ENCODE measurements at regions not wholly inside any gene's neighbourhood (a gene's known extent, or its start where the extent isn't known, plus 50 kb on each side); places are given as distances from the start of the nearest gene placed in this dataset.

DNA sequence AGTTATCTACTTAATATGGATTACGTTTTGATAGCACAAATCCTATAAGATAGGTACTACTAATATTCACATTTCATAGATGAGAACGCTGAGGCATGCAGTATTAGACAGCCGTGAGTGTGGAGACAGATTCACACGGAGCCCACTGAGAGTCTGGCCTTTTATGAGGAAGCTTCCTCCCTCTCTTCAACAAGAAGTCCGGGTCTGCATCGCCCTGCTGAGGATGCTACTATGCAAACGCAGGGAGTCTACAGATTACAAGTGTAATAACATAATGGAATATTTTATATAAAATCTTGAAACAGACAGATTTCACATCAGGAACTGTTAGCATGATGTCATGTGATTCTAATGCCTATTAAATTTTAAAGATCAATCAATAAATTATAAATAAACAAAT is 255.9 kb upstream of the GLI3 start:
- DNase-seq (ENCODE audit: low spot score), result no peak

DNA sequence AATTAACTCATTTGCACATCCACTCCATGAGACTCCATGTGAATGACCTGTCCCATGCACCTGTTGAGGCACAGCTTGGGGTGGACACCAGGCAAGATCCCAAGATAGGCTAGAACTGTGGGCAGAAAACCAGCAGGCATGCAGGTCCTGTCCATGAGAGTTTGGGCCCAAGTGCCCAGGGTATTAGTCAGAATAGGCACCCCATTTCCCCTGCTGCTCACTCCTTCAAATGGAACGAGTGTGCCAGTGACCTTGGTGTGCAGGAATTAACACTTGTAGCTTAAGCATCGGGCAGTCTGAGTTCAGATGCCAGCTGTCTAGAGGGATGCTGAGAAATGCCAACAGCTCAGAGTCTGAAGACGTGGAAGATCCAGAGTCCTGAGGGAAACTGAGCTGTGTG is 254.1 kb upstream of the GLI3 start:
- no peak for DNase-seq (ENCODE audit: low spot score)

DNA sequence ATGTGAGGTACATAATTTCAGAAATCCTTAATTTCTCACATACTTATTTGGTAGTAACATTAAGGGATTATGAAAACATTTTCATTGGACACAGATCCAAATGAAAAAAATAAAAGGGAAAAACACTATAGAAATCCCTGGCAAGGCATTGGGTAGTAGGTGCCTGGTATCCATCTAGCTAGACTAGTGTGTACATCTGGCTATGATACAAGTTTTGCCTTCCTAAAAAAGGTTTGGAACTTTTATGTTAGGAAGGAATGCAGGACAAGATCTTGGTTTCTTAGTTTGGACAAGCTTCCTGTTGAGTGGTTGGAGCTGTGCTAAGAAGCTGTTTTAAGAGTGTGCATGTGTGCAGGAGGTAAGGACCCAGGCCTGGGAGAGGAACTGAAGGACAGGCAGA is 252.3 kb upstream of the GLI3 start:
- no peak for DNase-seq (ENCODE audit: low spot score)

DNA sequence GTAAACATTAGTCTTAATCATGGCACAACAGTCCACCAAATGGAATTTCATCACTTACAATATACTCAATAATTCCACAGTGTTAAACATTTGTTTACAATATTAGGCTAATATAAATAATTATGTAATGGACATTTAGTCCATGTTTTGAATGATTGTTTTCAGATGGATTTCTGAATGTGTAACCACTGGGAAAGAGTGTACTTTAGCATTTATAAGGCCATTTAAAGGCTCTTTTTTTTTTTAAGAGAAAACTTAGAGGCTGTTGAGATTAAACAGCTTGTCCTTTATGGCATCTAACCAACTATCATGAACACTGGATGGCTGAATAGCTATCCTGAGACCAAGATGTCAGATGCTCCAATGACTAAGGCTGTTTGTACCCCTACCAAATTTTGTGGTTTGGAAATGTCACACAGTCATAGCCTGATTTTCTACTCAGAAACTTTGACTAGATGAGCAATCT is 248.3 kb upstream of the GLI3 start:
- no peak for DNase-seq (ENCODE audit: low spot score)

DNA sequence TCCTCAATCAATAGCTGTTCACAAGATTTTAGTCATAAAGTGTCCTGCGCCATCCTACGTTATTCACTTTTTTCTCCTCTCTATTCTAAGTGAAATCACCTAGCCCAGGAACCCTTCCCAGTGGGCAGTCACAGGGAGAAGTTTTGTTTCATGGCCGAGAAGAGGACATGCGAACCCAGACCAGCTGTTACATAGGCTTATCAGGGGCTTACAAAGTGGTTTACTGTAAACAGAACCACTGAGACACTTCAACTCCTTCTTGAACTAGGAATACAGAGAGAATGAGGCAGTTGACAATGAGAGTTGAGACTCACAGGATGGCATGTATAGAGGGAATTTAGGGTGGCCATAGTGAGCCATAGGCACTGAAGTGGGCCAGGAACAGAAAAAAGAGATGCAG is 246.9 kb upstream of the GLI3 start:
- no peak for DNase-seq (ENCODE audit: low spot score)

DNA sequence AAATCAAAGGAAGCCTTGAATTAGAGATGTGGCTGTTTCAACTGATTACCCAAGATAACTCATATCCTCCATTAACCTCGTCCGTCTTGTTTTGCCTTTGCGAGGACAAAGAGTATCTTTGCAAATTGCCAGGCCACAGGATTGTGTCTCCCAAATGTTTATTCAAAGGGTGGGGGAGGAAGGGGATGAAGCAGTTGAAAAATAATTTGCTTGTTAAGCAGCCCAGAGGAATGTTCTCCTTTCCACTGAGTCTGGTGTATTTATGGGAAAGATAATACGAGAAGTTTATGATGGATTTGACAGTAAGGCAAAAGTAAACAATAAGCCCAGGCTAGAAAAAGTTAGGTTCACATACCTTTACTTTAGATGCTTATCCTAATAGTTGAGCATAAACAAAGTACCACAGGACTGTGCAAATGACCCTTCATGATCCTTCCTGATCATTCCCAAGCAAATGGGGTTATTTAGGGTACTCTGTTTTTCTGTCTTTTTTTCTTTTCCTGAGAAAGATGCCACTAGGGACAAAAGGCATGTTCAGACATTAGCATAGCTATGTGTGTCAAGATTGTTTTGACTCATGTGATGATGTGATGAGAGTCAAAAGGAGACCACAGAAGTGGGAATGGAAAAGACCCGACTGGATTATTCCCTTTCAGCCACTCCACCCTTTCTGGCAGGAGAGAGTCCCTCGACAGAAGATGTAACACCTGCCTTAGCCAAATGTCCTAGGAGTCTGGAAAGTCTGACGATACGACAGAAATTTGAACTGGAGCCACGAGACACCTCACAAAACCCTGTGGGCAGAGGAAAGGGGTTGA is 243.0 kb upstream of the GLI3 start:
- no peak for DNase-seq (ENCODE audit: low spot score)

DNA sequence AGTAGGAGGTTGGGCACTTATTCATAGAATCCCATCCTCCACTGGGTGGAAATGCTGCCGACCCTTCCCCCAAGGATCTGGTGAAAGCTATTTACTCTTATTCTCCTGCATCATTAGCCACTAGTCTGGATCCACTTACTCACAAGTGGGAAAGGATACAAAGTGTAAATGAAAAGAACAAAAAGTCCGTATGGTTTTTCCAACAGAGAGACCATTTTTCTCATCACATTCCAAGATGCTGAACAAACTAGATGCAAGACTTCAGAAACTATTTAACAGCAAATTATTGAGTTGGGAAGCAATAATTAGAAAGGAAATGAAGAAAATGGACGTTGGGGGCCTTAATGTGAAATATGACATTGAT is 242.4 kb upstream of the GLI3 start:
- no peak for DNase-seq (ENCODE audit: low spot score)

DNA sequence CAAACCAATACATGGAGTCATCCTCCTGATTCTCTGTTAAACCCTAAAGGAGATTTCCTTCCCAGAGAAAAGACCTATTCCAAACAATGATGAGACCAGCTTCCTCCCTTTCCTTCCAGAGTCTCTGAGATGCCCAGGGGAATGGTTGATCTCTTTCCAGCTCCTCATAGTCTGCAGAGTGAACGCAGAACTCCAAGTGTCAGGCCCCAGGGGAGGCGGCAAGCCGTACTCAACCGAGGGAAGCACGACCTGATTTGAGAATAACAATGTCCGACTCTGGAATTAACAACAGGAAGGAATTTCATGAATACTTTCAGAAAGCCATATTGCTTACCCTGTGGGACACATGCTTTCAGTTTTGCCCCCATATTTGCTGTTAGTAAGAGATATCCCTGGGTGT is 241.7 kb upstream of the GLI3 start:
- DNase-seq (ENCODE audit: low spot score), result no peak

DNA sequence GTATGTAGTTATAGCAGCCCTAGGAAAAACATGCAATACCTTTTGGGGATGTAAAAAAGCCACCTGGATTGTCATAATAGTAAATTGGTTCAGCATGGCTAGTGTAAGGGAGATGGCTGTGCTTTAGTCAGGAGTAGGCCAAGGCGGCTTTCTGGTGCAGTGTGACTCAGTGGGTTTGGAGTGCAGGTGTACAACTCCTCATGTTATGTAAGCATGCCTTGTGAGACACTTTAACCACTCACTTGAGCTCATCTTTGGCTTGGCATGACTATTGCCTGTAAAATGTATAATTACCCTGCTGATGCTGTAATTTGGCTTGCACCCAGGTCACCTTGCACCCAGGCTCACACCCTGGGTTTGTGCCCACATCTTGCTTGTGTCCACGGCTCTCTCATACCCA is 239.2 kb upstream of the GLI3 start:
- DNase-seq (ENCODE audit: low spot score), result peak; percentile 2

DNA sequence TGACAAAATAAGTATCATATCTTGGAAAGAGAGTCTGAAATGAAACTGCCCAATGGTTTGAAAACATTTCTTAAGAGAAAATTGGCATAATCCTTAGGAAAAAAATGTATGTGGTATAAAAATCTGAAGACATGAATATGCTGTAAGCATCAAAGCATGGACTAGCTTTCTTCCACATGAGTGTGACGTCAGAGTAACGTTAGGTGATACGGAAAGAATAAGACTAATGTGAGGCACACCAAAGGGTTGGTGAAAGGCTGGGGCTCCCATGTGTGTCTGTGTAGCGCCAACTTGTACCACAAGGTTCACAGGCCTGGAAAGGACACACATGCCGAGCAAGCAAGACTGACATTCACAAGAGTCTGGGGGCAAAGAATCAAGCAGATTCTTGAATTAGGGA is 238.1 kb upstream of the GLI3 start:
- no peak for DNase-seq (ENCODE audit: low spot score)

DNA sequence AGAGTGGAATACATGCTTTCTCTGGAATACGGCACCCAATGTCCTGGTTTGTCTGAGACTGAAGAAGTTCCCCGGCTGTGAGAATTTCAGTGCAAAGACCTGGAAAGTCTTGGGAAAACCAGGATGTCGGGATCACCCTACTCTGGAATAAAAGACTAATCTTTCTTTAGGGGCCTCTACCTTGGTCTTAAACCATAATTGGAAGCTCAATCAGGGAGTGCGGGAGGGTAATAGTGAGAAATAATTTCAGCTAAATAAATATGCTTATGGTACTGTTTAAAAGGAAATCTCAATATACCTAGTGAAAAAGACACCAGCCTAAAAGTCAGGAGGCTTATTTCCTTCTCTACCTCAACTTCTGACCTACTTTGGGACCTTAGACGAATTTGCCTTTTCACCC is 236.1 kb upstream of the GLI3 start:
- no peak for DNase-seq (ENCODE audit: low spot score)

DNA sequence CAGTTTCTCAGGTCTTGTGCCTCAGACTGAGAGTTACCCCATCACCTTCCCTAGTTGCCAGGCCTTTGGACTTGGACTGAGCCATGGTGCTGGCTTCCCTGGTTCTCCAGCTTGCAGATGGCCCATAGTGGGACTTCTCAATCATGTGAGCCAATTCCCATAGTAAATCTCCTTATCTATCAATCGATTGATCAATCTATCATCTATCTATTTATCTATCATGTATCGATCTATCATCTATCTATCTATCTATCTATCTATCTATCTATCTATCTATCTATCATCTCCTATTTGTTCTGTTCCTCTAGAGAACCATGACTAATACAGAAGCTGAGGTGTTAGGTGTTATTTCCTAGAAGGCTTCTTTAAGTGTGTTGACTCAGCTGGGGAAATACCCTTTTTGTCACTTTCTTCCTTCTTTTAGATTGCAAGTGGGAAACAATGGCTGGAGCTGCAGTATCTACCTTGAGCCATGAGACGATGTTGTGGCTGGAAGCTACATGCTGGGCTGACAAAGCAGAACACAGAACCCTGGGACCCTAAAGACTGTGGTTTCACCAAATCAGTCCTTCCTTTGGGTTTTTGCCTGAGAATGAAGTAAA is 234.7 kb upstream of the GLI3 start:
- DNase-seq (ENCODE audit: low spot score), result peak; percentile 66

DNA sequence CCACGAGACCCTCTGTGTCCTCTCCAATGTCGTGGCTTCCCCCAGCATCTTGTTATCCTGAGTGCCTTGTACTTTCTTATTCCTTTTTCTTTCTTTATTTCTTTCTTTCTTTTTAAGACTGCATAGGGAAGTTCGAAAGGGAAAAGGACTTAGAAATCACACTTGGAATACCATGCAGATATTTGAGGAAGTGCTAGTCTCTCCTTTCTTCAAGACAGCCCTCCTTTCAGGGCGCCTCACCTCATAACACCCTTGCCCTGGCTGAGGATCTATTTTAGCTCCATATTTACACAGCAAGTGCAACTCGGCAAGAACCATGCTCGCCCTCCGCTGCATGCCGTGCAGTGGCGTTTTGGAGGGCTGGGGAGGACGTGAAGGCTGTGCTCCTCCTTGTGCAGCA is 232.3 kb upstream of the GLI3 start:
- DNase-seq (ENCODE audit: low spot score), result no peak

DNA sequence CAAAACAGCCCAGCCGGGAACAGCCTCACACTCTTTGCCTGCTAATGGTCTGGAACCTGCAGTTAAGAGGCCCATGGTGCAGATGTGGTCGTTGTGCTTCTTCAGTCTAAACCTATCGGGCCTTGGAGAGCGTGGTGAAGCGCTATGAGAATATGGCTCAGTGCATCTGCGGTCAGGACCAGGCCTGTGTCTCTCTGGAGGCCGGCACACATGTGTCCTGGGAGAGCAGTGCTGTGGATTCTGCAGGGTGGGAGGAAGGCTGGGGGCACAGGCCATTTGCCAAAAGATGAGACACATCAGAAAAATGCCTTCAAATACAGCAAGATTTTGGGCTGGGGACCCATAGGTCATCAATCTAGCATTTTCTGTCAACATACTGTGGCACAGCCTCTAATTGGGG is 231.5 kb upstream of the GLI3 start:
- DNase-seq (ENCODE audit: low spot score), result no peak

DNA sequence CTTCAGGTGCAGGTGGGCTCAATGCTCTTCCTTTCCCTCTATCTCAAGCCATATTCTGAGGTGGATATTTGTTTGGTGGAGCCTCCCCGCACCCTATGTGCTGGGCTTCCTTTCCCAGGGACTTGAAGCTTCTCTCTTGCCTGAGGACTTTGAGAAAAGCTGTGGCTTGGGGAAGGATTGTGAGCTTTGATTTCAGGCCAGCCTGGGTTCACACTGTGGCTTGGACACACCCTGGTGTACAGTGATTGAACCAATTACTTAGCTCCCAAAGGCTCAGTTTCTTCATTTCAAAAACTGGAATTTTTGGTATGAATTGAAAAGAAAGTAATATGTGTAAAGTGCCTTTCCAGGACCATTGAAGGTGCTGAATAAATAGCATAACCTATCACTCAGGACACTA is 224.5 kb upstream of the GLI3 start:
- no peak for DNase-seq (ENCODE audit: low spot score)

DNA sequence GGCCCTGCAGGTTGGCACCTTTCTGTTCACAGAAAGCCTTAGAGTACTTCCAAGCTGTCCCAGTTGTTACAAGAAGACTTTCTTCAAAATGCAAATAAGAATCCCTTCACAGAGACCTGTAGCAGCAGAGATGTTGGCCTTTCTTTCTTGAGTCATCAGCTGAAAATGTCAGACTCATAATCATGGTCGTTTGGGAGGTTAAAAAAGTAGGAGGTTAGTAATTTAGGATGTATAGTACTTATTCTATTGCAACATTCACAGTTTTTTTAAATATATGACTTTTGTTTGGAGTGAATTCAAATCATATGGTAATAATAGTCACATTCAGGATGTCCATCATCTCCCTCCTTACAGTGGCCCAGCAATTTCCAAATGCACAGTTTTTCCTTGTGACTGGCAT is 223.9 kb upstream of the GLI3 start:
- no peak for DNase-seq (ENCODE audit: low spot score)

DNA sequence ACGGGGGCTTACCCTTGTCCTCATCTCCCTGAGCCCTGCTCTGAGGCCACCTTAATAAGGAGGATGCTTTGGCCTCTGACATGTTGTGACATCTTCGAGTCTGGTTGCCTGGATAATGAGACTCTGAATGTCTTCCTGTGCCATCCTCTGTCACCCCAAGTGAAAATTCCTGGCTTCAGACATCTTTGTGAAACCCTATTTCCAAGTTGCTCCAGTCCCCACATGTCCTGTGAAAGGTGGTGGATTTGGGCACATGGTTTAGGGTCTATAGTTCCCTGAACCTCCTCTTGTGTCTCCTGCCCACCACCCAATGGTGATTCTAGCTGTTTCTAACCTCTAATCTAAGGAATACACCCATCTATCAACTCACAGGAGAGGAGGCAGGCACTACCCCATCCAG is 223.1 kb upstream of the GLI3 start:
- no peak for DNase-seq (ENCODE audit: low spot score)

DNA sequence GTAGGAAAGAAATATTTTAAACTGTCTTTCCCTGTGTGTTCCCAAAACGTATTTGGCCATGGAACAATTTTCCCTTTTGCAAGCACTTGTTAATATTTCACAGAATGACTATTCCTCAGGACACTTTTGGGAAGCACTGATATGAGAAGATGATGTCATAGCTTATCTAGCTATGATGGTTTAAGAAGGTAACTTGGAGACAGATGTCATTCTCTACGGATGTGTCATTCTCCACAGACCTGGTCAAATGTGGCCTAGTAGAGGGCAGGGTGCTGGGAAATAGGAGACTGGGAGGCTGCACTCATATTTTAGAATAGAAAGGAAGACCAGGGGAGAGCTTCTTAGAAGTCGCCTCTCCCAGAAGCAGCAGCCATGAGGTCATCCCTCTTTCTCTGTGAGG is 220.7 kb upstream of the GLI3 start:
- peak; percentile 3 for DNase-seq (ENCODE audit: low spot score)

DNA sequence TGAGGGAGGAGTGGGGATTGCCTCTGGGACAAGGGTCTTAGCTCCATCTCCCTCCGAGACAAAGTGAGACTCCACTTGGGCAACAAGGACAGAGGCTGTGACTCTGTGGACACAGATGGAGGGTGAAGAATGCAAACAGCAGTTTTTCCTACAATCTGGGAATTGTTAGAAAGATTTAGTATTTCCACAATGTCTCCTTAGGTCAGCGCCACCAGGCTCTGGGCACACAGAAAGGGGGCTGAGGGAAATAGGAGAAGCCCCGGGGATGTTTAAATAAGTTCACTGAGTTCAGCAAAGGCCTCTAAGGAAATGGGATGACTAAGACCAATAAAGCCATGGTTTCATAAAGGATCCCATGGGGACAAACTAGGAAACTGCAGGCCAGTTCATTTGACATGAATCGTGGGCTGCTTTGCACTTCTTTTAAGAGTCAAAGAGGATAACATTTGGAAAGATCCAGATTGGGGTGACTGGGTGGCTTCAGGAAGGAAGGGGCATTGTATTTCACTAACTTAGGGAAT is 219.8 kb upstream of the GLI3 start:
- no peak for DNase-seq (ENCODE audit: low spot score)

DNA sequence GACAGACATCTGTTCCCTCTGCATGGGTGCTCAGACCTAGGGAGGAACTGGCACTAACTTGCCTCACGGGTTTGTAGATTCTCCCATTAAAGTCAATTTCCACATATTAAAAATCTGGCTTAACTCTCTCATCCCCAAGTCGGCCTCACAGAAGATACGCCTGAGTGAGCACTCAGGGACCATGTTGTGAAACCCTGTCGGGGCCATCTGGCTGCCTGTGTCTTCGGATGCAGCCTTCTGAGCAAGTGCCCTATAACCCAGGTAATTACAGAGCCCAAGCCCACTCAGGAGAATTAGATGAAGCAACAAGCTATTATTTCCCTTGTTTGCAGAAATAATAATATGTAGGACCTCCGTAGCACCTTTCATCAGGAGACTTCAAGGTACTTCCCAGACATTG is 219.3 kb upstream of the GLI3 start:
- no peak for DNase-seq (ENCODE audit: low spot score)

DNA sequence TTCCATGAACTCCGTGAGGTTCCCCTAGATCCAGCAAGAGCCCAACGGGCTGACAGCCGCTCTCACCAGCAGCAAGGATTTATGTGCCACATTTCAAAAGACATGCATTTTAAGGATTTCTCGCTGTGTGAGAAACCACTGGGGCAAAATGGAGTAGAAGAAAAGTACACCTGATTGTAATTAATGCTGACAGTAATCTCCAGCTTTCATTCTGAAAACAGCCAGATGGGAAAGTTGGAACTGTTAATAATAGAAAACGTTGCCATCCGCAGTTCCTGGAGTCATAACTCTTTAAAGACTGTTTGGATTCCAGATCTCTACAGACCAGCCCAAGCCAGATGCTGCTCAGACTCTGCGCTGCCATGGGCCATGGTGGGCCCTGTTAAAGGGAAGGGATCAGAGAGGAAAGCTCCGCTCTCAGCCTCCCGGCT is 216.9 kb upstream of the GLI3 start:
- no peak for DNase-seq (ENCODE audit: low spot score)

DNA sequence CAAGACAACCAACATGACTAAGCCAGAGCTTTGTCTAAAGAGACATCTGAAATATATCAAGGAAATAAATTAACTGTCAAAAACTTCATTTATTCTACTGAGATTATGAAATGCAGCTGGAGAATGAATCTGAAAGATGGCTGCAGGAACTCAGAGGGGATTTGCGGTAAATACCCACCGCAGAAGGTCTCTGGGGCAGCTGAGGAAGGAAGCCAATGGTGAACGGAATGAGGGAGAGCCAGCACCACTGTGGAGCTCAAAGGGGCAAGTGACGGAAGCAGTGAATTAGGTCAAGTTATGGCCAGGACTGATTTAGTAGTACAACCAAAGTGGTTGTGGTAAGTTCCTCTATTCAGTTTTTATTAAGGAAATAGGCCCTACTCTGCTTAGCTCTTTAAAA is 215.3 kb upstream of the GLI3 start:
- no peak for DNase-seq (ENCODE audit: low spot score)

DNA sequence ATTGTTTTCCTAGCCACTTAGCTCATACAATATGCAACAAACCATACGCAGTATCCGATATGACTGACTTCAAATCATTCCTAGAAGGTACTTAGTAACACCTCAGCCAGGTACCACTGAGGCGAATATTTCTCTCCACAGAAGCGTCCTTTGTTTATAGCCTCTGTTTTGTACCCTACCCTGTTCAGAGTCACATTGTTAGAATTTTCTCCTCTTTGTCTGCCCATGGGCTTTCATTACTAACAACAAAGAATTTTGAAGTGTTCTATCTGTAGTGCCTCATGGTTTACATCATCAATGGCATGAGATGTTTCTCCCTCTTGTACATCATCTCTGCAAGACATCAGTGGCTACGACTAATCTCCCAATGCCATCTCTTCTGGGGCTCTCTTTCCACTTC is 212.4 kb upstream of the GLI3 start:
- DNase-seq (ENCODE audit: low spot score), result no peak

DNA sequence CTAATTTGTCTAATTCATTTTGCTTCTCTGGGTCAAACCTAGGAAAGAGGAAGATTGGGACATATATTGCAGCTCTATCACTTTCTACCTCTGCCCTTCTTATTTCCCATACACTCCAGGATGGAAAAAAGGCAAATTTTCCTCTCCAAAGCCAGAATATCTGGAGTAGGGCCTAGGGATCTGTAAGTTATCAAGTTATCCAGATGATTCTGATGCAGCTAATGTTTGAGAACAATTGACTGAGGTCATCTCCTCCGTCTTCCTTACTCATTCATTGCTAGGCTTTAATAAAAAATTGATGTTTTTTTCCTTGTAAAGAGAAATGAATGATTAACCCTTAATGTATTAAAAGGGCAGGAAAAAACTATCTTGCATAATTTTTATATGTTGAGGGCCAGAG is 211.9 kb upstream of the GLI3 start:
- DNase-seq (ENCODE audit: low spot score), result no peak

Measured in kidney tubule cell (primary cell).